HCT116 (cell line): ENCODE measurements at regions not wholly inside any gene's neighbourhood (a gene's known extent, or its start where the extent isn't known, plus 50 kb on each side); places are given as distances from the start of the nearest gene placed in this dataset.
A peak's percentile ranks its signal among the peaks of the same experiment; 100 is the strongest.

Experiments
- ATAC-seq: fragments of 200-7000 bp; cut with Tn5 transposase; 2 replicates; pipeline ENCODE4 v1.9.1; 2020; ENCODE audit warnings: mild to moderate bottlenecking, moderate library complexity
- BruUV-seq: library from RNA; stranded (reverse); fragments of 400-500 nt; replicated peaks from 2 replicates; lab custom pipeline; 2021; lab: Mats Ljungman, UMichigan
- CTCF ChIA-PET: fragments of 300-600 bp; sonication (Branson Sonifier 250); formaldehyde crosslinking; loops from one replicate; lab custom pipeline; 2021; ENCODE audit warnings: antibody characterized with exemption; lab: Charles Lee
- POLR2A ChIA-PET: fragments of 300-600, 350-600 bp; sonication (Branson Sonifier 250); formaldehyde crosslinking; loops from one replicate; lab custom pipeline; 2021; ENCODE audit warnings: antibody characterized with exemption; lab: Charles Lee
- RAD21 ChIA-PET, 2 experiments: fragments of 300-600 bp; sonication (Branson Sonifier 250); formaldehyde crosslinking; loops; one replicate each; lab custom pipeline; 2023; ENCODE audit warnings: low total read pairs in 2 of 2; ENCODE audit not compliant: uncharacterized antibody in 2 of 2, unreplicated experiment in 2 of 2, low non-redundant PET in 1 of 2; lab: Charles Lee
- DNase-seq: peaks from one replicate; pipeline ENCODE4 v3.0.0-alpha.2; 2010; ENCODE audit warnings: low read depth, low spot score
- H2AFZ ChIP-seq: fragments of 200-600 bp; shearing (Covaris generic), sonication (generic); 2 replicates; pipeline ENCODE4 v1.6.1; 2017; ENCODE audit warnings: low read depth, mixed run types, mixed read lengths, antibody characterized with exemption, low read length; ENCODE audit not compliant: poor library complexity, severe bottlenecking
- H3K27ac ChIP-seq: 2 replicates; pipeline ENCODE4 v1.5.1; 2012; ENCODE audit warnings: low read depth, low read length
- H3K27me3 ChIP-seq: fragments of 200-600 bp; sonication (generic); 2 replicates; pipeline ENCODE4 v1.6.1; 2016; ENCODE audit warnings: mixed run types, low read length, mixed read lengths; ENCODE audit not compliant: insufficient read depth
- H3K36me3 ChIP-seq, 2 experiments: fragments of 200-500 bp in 1 of 2; fragments of 200-600 bp in 1 of 2; sonication (Bioruptor generic) in 1 of 2; sonication (generic) in 1 of 2; 2 replicates each; pipeline versions ENCODE4 v1.5.1 to v1.6.1; 2014 to 2016; ENCODE audit warnings: low read length in 2 of 2, inconsistent platforms in 1 of 2, mixed read lengths in 1 of 2, mixed run types in 1 of 2; ENCODE audit not compliant: insufficient read depth in 2 of 2, control insufficient read depth in 1 of 2
- H3K4me1 ChIP-seq, 2 experiments: fragments of 200-600 bp in 1 of 2; sonication (generic) in 1 of 2; 2 replicates each; pipeline versions ENCODE4 v1.5.1 to v1.6.1; 2012 to 2017; ENCODE audit warnings: low read length in 2 of 2, inconsistent platforms in 1 of 2, mild to moderate bottlenecking in 1 of 2, mixed read lengths in 1 of 2, mixed run types in 1 of 2, moderate library complexity in 1 of 2; ENCODE audit not compliant: insufficient read depth in 2 of 2, control insufficient read depth in 1 of 2
- H3K4me2 ChIP-seq: fragments of 200-600 bp; sonication (generic); 2 replicates; pipeline ENCODE4 v1.6.1; 2017; ENCODE audit warnings: mixed run types, low read length, mixed read lengths
- H3K4me3 ChIP-seq, 2 experiments: fragments of 200-600 bp in 1 of 2; sonication (generic) in 1 of 2; replicated peaks in 1 of 2; 2 replicates each; pipeline ENCODE4 v1.5.1; 2011 to 2016; ENCODE audit warnings: low read length in 2 of 2, control low read depth in 1 of 2, low read depth in 1 of 2, mild to moderate bottlenecking in 1 of 2, mixed read lengths in 1 of 2, mixed run types in 1 of 2
- H3K79me2 ChIP-seq: fragments of 200-600 bp; sonication (generic); 2 replicates; pipeline ENCODE4 v1.6.1; 2017; ENCODE audit warnings: mild to moderate bottlenecking, mixed run types, low read length, moderate library complexity, mixed read lengths; ENCODE audit not compliant: insufficient read depth
- H3K9ac ChIP-seq: fragments of 200-600 bp; sonication (generic); 2 replicates; pipeline ENCODE4 v1.6.1; 2016; ENCODE audit warnings: low read length, mixed read lengths
- H3K9me2 ChIP-seq: fragments of 200-600 bp; sonication (generic), shearing (Covaris generic); 2 replicates; pipeline ENCODE4 v1.6.1; 2017; ENCODE audit warnings: mixed run types, mild to moderate bottlenecking, moderate library complexity; ENCODE audit not compliant: insufficient read depth
- H3K9me3 ChIP-seq, 2 experiments: fragments of 200-500 bp in 1 of 2; fragments of 200-600 bp in 1 of 2; sonication (Bioruptor generic) in 1 of 2; sonication (generic) in 1 of 2; 2 replicates each; pipeline ENCODE4 v1.6.1; 2014 to 2017; ENCODE audit warnings: low read length in 2 of 2, mixed read lengths in 2 of 2, inconsistent platforms in 1 of 2, low read depth in 1 of 2, mild to moderate bottlenecking in 1 of 2, mixed run types in 1 of 2, moderate library complexity in 1 of 2; ENCODE audit not compliant: control insufficient read depth in 1 of 2, insufficient read depth in 1 of 2
- H4K20me1 ChIP-seq: fragments of 200-600 bp; sonication (generic), shearing (Covaris generic); 2 replicates; pipeline ENCODE4 v1.6.1; 2017; ENCODE audit warnings: mixed run types, mild to moderate bottlenecking, moderate library complexity; ENCODE audit not compliant: insufficient read depth
- CBX3 ChIP-seq: IDR thresholded peaks from 2 replicates; pipeline ENCODE4 v1.6.1; 2012; ENCODE audit warnings: low read depth
- CEBPB ChIP-seq: IDR thresholded peaks from 2 replicates; pipeline ENCODE4 v1.6.1; 2012; ENCODE audit warnings: low read depth
- ELF1 ChIP-seq: IDR thresholded peaks from 2 replicates; pipeline ENCODE4 v1.6.1; 2012; ENCODE audit warnings: low read depth, borderline replicate concordance
- EZH2 ChIP-seq: fragments of 200-600 bp; sonication (generic); IDR thresholded peaks from 2 replicates; pipeline ENCODE4 v1.6.1; 2017; ENCODE audit warnings: antibody characterized with exemption, mixed run types
- EZH2phosphoT487 ChIP-seq: fragments of 200-600 bp; IDR thresholded peaks from 2 replicates; pipeline ENCODE4 v1.6.1; 2018; ENCODE audit warnings: antibody characterized with exemption, borderline replicate concordance
- FOSL1 ChIP-seq: IDR thresholded peaks from 2 replicates; pipeline ENCODE4 v1.6.1; 2012; ENCODE audit warnings: low read depth
- POLR2AphosphoS5 ChIP-seq: IDR thresholded peaks from 2 replicates; pipeline ENCODE4 v1.6.1; 2011; ENCODE audit warnings: mild to moderate bottlenecking, low read depth, low read length, moderate library complexity
- SIN3A ChIP-seq: IDR thresholded peaks from 2 replicates; pipeline ENCODE4 v1.6.1; 2012; ENCODE audit warnings: low read depth
- intact Hi-C: fragments of 100-400 bp; cut with micrococcal nuclease; formaldehyde crosslinking; loops from 2 replicates; pipeline ENCODE4 v1.10.0; 2022
- TF ChIP-seq, protein P1 (sequence below), 3 experiments: fragments of 200-600 bp in 1 of 3; sonication (generic) in 1 of 3; IDR thresholded peaks in 2 of 3; conservative IDR thresholded peaks in 1 of 3; 2 replicates each; pipeline ENCODE4 v1.5.1; 2012 to 2017; ENCODE audit warnings: low read depth in 2 of 3, low read length in 2 of 3, antibody characterized with exemption in 1 of 3, borderline replicate concordance in 1 of 3, control low read depth in 1 of 3, mild to moderate bottlenecking in 1 of 3, mixed read lengths in 1 of 3, mixed run types in 1 of 3, moderate library complexity in 1 of 3; ENCODE audit not compliant: insufficient read depth in 1 of 3

DNA sequence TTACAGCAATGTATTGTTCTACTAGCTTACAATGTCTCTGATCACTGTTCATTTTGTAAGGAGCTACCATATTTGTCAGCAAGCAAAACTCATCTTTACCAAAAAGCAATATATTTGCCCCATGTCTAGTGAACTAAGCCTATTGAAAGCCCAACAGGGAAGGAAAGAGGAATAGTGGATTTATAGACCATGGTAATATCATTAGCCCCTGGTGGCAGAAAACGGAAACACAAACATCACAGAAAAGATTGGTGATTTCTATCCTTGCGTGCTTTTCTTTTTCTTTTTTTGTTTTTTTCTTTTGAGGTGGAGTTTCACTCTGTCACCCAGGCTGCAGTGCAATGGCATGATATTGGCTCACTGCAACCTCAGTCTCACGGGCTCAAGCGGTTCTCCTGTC is 1562.4 kb upstream of the TMEM132C start:
- TF ChIP-seq EZH2phosphoT487: no peak
- TF ChIP-seq SIN3A: no peak
- TF ChIP-seq, protein P1, sequence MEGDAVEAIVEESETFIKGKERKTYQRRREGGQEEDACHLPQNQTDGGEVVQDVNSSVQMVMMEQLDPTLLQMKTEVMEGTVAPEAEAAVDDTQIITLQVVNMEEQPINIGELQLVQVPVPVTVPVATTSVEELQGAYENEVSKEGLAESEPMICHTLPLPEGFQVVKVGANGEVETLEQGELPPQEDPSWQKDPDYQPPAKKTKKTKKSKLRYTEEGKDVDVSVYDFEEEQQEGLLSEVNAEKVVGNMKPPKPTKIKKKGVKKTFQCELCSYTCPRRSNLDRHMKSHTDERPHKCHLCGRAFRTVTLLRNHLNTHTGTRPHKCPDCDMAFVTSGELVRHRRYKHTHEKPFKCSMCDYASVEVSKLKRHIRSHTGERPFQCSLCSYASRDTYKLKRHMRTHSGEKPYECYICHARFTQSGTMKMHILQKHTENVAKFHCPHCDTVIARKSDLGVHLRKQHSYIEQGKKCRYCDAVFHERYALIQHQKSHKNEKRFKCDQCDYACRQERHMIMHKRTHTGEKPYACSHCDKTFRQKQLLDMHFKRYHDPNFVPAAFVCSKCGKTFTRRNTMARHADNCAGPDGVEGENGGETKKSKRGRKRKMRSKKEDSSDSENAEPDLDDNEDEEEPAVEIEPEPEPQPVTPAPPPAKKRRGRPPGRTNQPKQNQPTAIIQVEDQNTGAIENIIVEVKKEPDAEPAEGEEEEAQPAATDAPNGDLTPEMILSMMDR (IDR thresholded peaks at IDR 0.05 in 2 of 3, conservative IDR thresholded peaks at IDR 0.05 in 1 of 3; ENCODE audit: borderline replicate concordance in 1 of 3, insufficient read depth in 1 of 3, low read depth in 2 of 3, low read length in 2 of 3): peak in 2 of 3 experiments; percentile 36 to 45; a peak in 3 of 6 replicates
- ATAC-seq (no peak), DNase-seq (no peak)
- H3K9me2 ChIP-seq: no peaks in the 10 kb centered on the region
- no peak overlapping the region for H3K27ac ChIP-seq
- no peaks in the 10 kb centered on the region for H3K9me3 ChIP-seq
- H2AFZ ChIP-seq: no peak overlapping the region
- CTCF ChIA-PET: no interaction called here
- RAD21 ChIA-PET: no interaction called here
- no peaks in the 10 kb centered on the region for H3K27me3 ChIP-seq
- H3K36me3 ChIP-seq: no peaks in the 10 kb centered on the region
- POLR2A ChIA-PET: no interaction called here
- H3K4me3 ChIP-seq: no peak overlapping the region
- no TSS peak for BruUV-seq
- no peaks in the 10 kb centered on the region for H3K4me1 ChIP-seq
- H3K79me2 ChIP-seq: no peaks in the 10 kb centered on the region
- H4K20me1 ChIP-seq: no peaks in the 10 kb centered on the region
- intact Hi-C loops: no loop called here
- H3K9ac ChIP-seq: no peak overlapping the region
- no peak overlapping the region for H3K4me2 ChIP-seq

DNA sequence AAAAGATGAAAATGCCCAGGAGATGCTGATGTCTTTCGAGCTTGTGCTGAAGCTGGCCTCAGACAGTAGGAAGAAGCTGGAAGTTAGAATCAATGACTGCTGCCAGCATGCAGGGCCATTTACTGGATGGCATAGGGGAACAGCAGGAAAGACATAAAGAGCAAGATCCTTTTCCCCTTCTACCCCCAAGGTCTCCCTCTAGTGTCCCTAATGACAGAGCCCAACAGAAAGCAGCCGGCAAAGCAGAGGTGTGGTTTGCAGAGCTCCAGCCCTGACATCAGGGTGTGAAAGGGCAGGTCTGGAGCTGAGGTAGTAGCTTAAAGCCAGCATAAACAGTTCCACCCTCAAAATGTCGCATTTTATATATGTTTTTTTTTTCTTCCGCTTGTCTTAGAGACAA is 1560.7 kb upstream of the TMEM132C start:
- ChIA-PET CTCF (interaction anchor here (1.1 kb wide), 1 partner anchor 78 kb away, joined by 3 read pairs; no protein-coding TSS in a partner anchor), POLR2A (no interaction called here), RAD21 (no interaction called here)
- H3K9me3 ChIP-seq: no peaks in the 10 kb centered on the region
- no peak overlapping the region for H3K27ac ChIP-seq
- no peak overlapping the region for H2AFZ ChIP-seq
- no peaks in the 10 kb centered on the region for H3K79me2 ChIP-seq
- no peak overlapping the region for H3K4me3 ChIP-seq
- no peaks in the 10 kb centered on the region for H3K9me2 ChIP-seq
- BruUV-seq: no TSS peak
- TF ChIP-seq ELF1: no peak
- no peak for TF ChIP-seq FOSL1
- no peak for TF ChIP-seq POLR2AphosphoS5
- no peak for TF ChIP-seq CEBPB
- TF ChIP-seq CBX3: no peak
- no peak for TF ChIP-seq EZH2
- ATAC-seq (no peak), DNase-seq (no peak)
- no peak overlapping the region for H3K9ac ChIP-seq
- H3K36me3 ChIP-seq: no peaks in the 10 kb centered on the region
- no peak overlapping the region for H3K4me2 ChIP-seq
- H4K20me1 ChIP-seq: no peaks in the 10 kb centered on the region
- no peaks in the 10 kb centered on the region for H3K27me3 ChIP-seq
- intact Hi-C loops: no loop called here
- no peaks in the 10 kb centered on the region for H3K4me1 ChIP-seq
